H9 (cell line): ENCODE measurements at regions not wholly inside any gene's neighbourhood (a gene's known extent, or its start where the extent isn't known, plus 50 kb on each side); places are given as distances from the start of the nearest gene placed in this dataset.

Experiments
- DNase-seq: peaks from one replicate; pipeline ENCODE4 v3.0.0-alpha.2; 2017
- H2AFZ ChIP-seq: one replicate; pipeline ENCODE4 v1.6.1; 2013; ENCODE audit warnings: mild to moderate bottlenecking, low read length, control low read depth, moderate library complexity
- H2AK5ac ChIP-seq: 2 replicates; pipeline ENCODE4 v1.6.1; 2013; ENCODE audit warnings: low read length, control low read depth, mixed read lengths; ENCODE audit not compliant: insufficient read length
- H2BK120ac ChIP-seq: one replicate; pipeline ENCODE4 v1.6.1; 2013; ENCODE audit warnings: low read depth, mild to moderate bottlenecking, low read length, control low read depth, inconsistent platforms; ENCODE audit not compliant: poor library complexity, severe bottlenecking
- H2BK12ac ChIP-seq: 2 replicates; pipeline ENCODE4 v1.6.1; 2013; ENCODE audit warnings: low read length, control low read depth, mixed read lengths, low read depth; ENCODE audit not compliant: insufficient read length
- H2BK15ac ChIP-seq: 2 replicates; pipeline ENCODE4 v1.6.1; 2013; ENCODE audit warnings: low read depth, low read length, control low read depth
- H2BK20ac ChIP-seq: one replicate; pipeline ENCODE4 v1.6.1; 2013; ENCODE audit warnings: low read depth, mild to moderate bottlenecking, low read length, control low read depth, inconsistent platforms; ENCODE audit not compliant: poor library complexity, severe bottlenecking
- H2BK5ac ChIP-seq: 2 replicates; pipeline ENCODE4 v1.6.1; 2013; ENCODE audit warnings: low read length, control low read depth, mixed read lengths; ENCODE audit not compliant: insufficient read length
- H3K14ac ChIP-seq: 2 replicates; pipeline ENCODE4 v1.6.1; 2013; ENCODE audit warnings: low read length, control low read depth; ENCODE audit not compliant: insufficient read depth
- H3K18ac ChIP-seq: 2 replicates; pipeline ENCODE4 v1.6.1; 2013; ENCODE audit warnings: low read depth, mild to moderate bottlenecking, mixed read lengths, low read length, control low read depth; ENCODE audit not compliant: insufficient read length
- H3K23ac ChIP-seq: 2 replicates; pipeline ENCODE4 v1.6.1; 2013; ENCODE audit warnings: low read length, control low read depth, mixed read lengths, low read depth; ENCODE audit not compliant: insufficient read length
- H3K23me2 ChIP-seq: 2 replicates; pipeline ENCODE4 v1.6.1; 2013; ENCODE audit warnings: low read depth, mild to moderate bottlenecking, mixed read lengths, low read length, control low read depth; ENCODE audit not compliant: insufficient read length, poor library complexity, severe bottlenecking
- H3K27ac ChIP-seq: 2 replicates; pipeline ENCODE4 v1.5.1; 2013; ENCODE audit warnings: low read length, control low read depth, mixed read lengths, low read depth; ENCODE audit not compliant: insufficient read length
- H3K27me3 ChIP-seq: 2 replicates; pipeline ENCODE4 v1.6.1; 2013; ENCODE audit warnings: low read length, control low read depth, inconsistent platforms; ENCODE audit not compliant: insufficient read depth
- H3K4ac ChIP-seq: 2 replicates; pipeline ENCODE4 v1.6.1; 2013; ENCODE audit warnings: low read depth, mild to moderate bottlenecking, control low read depth, inconsistent platforms, low read length, moderate library complexity
- H3K4me1 ChIP-seq: 2 replicates; pipeline ENCODE4 v1.6.1; 2013; ENCODE audit warnings: low read length, control low read depth, inconsistent platforms; ENCODE audit not compliant: insufficient read depth
- H3K4me2 ChIP-seq: 2 replicates; pipeline ENCODE4 v1.6.1; 2013; ENCODE audit warnings: low read length, control low read depth, mixed read lengths; ENCODE audit not compliant: insufficient read length, insufficient read depth
- H3K56ac ChIP-seq: 2 replicates; pipeline ENCODE4 v1.6.1; 2013; ENCODE audit warnings: low read depth, mild to moderate bottlenecking, mixed read lengths, low read length, control low read depth; ENCODE audit not compliant: insufficient read length
- H3K79me1 ChIP-seq: 2 replicates; pipeline ENCODE4 v1.6.1; 2013; ENCODE audit warnings: low read depth, mild to moderate bottlenecking, moderate library complexity, low read length, control low read depth, inconsistent platforms; ENCODE audit not compliant: insufficient read depth, poor library complexity, severe bottlenecking
- H3K79me2 ChIP-seq: 2 replicates; pipeline ENCODE4 v1.6.1; 2013; ENCODE audit warnings: low read length, control low read depth, inconsistent platforms; ENCODE audit not compliant: insufficient read depth
- H3K9ac ChIP-seq: 2 replicates; pipeline ENCODE4 v1.6.1; 2013; ENCODE audit warnings: low read length, control low read depth, mixed read lengths; ENCODE audit not compliant: insufficient read length; ENCODE audit errors: extremely low read depth
- H3K9me3 ChIP-seq: one replicate; pipeline ENCODE4 v1.6.1; 2013; ENCODE audit warnings: low read depth, low read length, inconsistent platforms; ENCODE audit not compliant: control insufficient read depth
- H3T11ph ChIP-seq: one replicate; pipeline ENCODE4 v1.6.1; 2013; ENCODE audit warnings: mild to moderate bottlenecking, low read length, control low read depth, inconsistent platforms
- H4K20me1 ChIP-seq: one replicate; pipeline ENCODE4 v1.6.1; 2013; ENCODE audit not compliant: control insufficient read depth, insufficient read length, insufficient read depth
- H4K5ac ChIP-seq: 2 replicates; pipeline ENCODE4 v1.6.1; 2013; ENCODE audit warnings: low read depth, mild to moderate bottlenecking, mixed read lengths, low read length, control low read depth; ENCODE audit not compliant: insufficient read length
- H4K8ac ChIP-seq: replicated peaks from 2 replicates; pipeline ENCODE4 v1.6.1; 2013; ENCODE audit warnings: low read length, control low read depth, mixed read lengths, low read depth; ENCODE audit not compliant: insufficient read length
- H4K91ac ChIP-seq: 2 replicates; pipeline ENCODE4 v1.6.1; 2013; ENCODE audit warnings: low read depth, mild to moderate bottlenecking, moderate library complexity, mixed read lengths, low read length, control low read depth; ENCODE audit not compliant: insufficient read length
- H3K27ac Mint-ChIP-seq, 3 experiments: 2 replicates in 2 of 3; 3 replicates in 1 of 3; pipeline ENCODE4 v1.8.0; 2020 to 2021; ENCODE audit warnings: mixed read lengths in 3 of 3, mild to moderate bottlenecking in 1 of 3, moderate library complexity in 1 of 3
- H3K27me3 Mint-ChIP-seq: 2 replicates; pipeline ENCODE4 v1.8.0; 2021; ENCODE audit warnings: low read depth, mild to moderate bottlenecking, moderate library complexity, mixed read lengths
- H3K36me3 Mint-ChIP-seq, 3 experiments: 2 replicates in 2 of 3; 3 replicates in 1 of 3; pipeline ENCODE4 v1.8.0; 2020 to 2021; ENCODE audit warnings: low read depth in 3 of 3, mixed read lengths in 3 of 3; ENCODE audit not compliant: insufficient read depth in 1 of 3
- H3K4me1 Mint-ChIP-seq, 2 experiments: 2 replicates each; pipeline ENCODE4 v1.8.0; 2020; ENCODE audit warnings: mixed read lengths in 2 of 2
- H3K4me3 Mint-ChIP-seq, 2 experiments: 2 replicates in 1 of 2; 3 replicates in 1 of 2; pipeline ENCODE4 v1.8.0; 2020 to 2021; ENCODE audit warnings: mild to moderate bottlenecking in 2 of 2, mixed read lengths in 2 of 2, moderate library complexity in 1 of 2
- H3K9me3 Mint-ChIP-seq, 2 experiments: 2 replicates in 1 of 2; 3 replicates in 1 of 2; pipeline ENCODE4 v1.8.0; 2020; ENCODE audit warnings: mild to moderate bottlenecking in 2 of 2, mixed read lengths in 2 of 2, moderate library complexity in 1 of 2
- CTCF ChIP-seq: fragments of 200-600 bp; sonication (generic); conservative IDR thresholded peaks from 3 replicates; pipeline ENCODE4 v1.8.0; 2021; ENCODE audit warnings: antibody characterized with exemption, mild to moderate bottlenecking
- WGBS: extraction: QIAGEN DNeasy Blood & Tissue Kit; methylation state at CpG from one replicate; pipeline ENCODE4 v1.1.7; 2013; ENCODE audit warnings: missing lambda C conversion rate, low lambda C conversion rate, mixed read lengths; ENCODE audit not compliant: insufficient read length; ENCODE audit errors: extremely low coverage; 5-methylcytosine and 5-hydroxymethylcytosine counted together

DNA sequence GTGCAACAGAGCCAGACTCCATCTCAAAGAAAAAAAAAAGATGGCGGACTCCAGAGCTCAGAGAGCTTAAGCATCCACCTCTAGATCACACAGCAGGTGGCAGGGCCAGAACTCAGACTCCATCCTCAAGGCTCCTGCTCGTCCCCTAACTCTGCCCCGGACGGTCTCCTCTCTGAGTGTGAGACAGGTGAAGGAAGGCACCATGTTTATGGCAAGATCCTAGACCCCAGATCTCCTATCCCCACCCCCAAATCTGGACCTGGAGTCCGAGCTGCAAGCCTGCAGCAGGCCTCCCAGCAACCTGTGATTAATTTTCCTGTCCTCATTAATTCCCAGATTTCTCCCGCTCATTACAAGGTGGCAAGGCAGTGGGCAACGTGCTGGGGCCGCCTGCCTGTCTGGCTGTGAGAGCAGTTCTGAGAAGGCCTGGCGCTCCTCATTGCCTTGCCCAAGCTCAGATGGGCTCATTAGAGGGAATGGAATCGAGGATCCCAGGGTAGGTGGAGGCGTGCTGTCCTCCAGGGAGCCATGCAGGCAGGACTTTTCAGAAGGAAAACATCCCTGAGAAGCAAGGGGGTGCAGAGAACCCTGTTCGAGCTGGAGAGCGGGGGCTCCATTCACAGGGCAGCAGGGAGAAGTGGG is 296.6 kb upstream of the RTL1 start:
- no peaks in the 10 kb centered on the region for H3K79me1 ChIP-seq
- Mint-ChIP-seq H3K4me3 (no peak overlapping the region), H3K9me3 (peaks cover 6 to 21% of the 10 kb centered on the region in 2 experiments; a peak in 4 of 5 replicates), H3K36me3 (peaks cover 0 to 6% (median 3%) of the 10 kb centered on the region in 3 experiments; a peak in 5 of 7 replicates), H3K4me1 (no peaks in the 10 kb centered on the region), H3K27ac (no peak overlapping the region), H3K27me3 (peaks cover 14% of the 10 kb centered on the region)
- H3K9ac ChIP-seq: no peak overlapping the region
- no peaks in the 10 kb centered on the region for H4K20me1 ChIP-seq
- no peak overlapping the region for H3T11ph ChIP-seq
- H2AFZ ChIP-seq: no peak overlapping the region
- no peak overlapping the region for H3K23ac ChIP-seq
- H2BK5ac ChIP-seq: no peak overlapping the region
- H4K91ac ChIP-seq: no peak overlapping the region
- WGBS: no CpG with 5 or more reads among the region's 13 CpGs
- H3K18ac ChIP-seq: no peak overlapping the region
- no peak overlapping the region for H2BK20ac ChIP-seq
- no peaks in the 10 kb centered on the region for H3K4me1 ChIP-seq
- no peaks in the 10 kb centered on the region for H3K9me3 ChIP-seq
- no peak overlapping the region for H2BK120ac ChIP-seq
- no peak overlapping the region for H2AK5ac ChIP-seq
- no peaks in the 10 kb centered on the region for H3K27me3 ChIP-seq
- no peak for TF ChIP-seq CTCF
- no peak overlapping the region for H3K27ac ChIP-seq
- no peak overlapping the region for H2BK15ac ChIP-seq
- DNase-seq: peak; percentile 12
- H3K4me2 ChIP-seq: no peak overlapping the region
- H3K14ac ChIP-seq: no peak overlapping the region
- H4K8ac ChIP-seq: no peak overlapping the region
- no peak overlapping the region for H3K56ac ChIP-seq
- no peak overlapping the region for H2BK12ac ChIP-seq
- H4K5ac ChIP-seq: no peak overlapping the region
- no peaks in the 10 kb centered on the region for H3K23me2 ChIP-seq
- no peak overlapping the region for H3K4ac ChIP-seq
- no peaks in the 10 kb centered on the region for H3K79me2 ChIP-seq
